Mesendoderm (in vitro differentiated cells): ENCODE measurements at regions not wholly inside any gene's neighbourhood (a gene's known extent, or its start where the extent isn't known, plus 50 kb on each side); places are given as distances from the start of the nearest gene placed in this dataset.
A peak's percentile ranks its signal among the peaks of the same experiment; 100 is the strongest.

Source experiments
- DNase-seq: peaks from one replicate; pipeline ENCODE4 v3.0.0; 2013
- H2AK5ac ChIP-seq: 2 replicates; pipeline ENCODE4 v1.6.1; 2013; ENCODE audit warnings: low read length, inconsistent platforms
- H2BK120ac ChIP-seq: 2 replicates; pipeline ENCODE4 v1.6.1; 2013; ENCODE audit warnings: low read depth, mild to moderate bottlenecking, low read length, moderate library complexity, mixed read lengths
- H2BK15ac ChIP-seq: replicated peaks from 2 replicates; pipeline ENCODE4 v1.6.1; 2013; ENCODE audit warnings: low read depth, mild to moderate bottlenecking, moderate library complexity
- H2BK5ac ChIP-seq: 2 replicates; pipeline ENCODE4 v1.6.1; 2013; ENCODE audit warnings: low read length, inconsistent platforms
- H3K18ac ChIP-seq: 2 replicates; pipeline ENCODE4 v1.6.1; 2013; ENCODE audit warnings: mild to moderate bottlenecking, low read length, mixed read lengths
- H3K23ac ChIP-seq: one replicate; pipeline ENCODE4 v1.6.1; 2013; ENCODE audit warnings: low read length
- H3K27ac ChIP-seq: 2 replicates; pipeline ENCODE4 v1.5.1; 2013; ENCODE audit warnings: low read depth, mild to moderate bottlenecking, inconsistent platforms, low read length, moderate library complexity
- H3K27me3 ChIP-seq: 2 replicates; pipeline ENCODE4 v1.6.1; 2013; ENCODE audit warnings: low read length, control low read depth, mild to moderate bottlenecking, inconsistent platforms; ENCODE audit not compliant: insufficient read depth, poor library complexity
- H3K36me3 ChIP-seq: 2 replicates; pipeline ENCODE4 v1.6.1; 2013; ENCODE audit warnings: low read length, inconsistent platforms; ENCODE audit not compliant: control insufficient read depth, insufficient read depth
- H3K4ac ChIP-seq: one replicate; pipeline ENCODE4 v1.6.1; 2013; ENCODE audit warnings: low read depth, mild to moderate bottlenecking, low read length, moderate library complexity
- H3K4me1 ChIP-seq: 2 replicates; pipeline ENCODE4 v1.6.1; 2013; ENCODE audit warnings: low read depth, low read length, inconsistent platforms; ENCODE audit not compliant: control insufficient read depth
- H3K4me2 ChIP-seq: 2 replicates; pipeline ENCODE4 v1.6.1; 2013; ENCODE audit warnings: low read length
- H3K4me3 ChIP-seq: 2 replicates; pipeline ENCODE4 v1.5.1; 2013; ENCODE audit warnings: mild to moderate bottlenecking, low read length
- H3K56ac ChIP-seq: one replicate; pipeline ENCODE4 v1.6.1; 2013; ENCODE audit warnings: low read length
- H3K79me1 ChIP-seq: 2 replicates; pipeline ENCODE4 v1.6.1; 2013; ENCODE audit warnings: low read length, inconsistent platforms
- H3K79me2 ChIP-seq: 2 replicates; pipeline ENCODE4 v1.6.1; 2013; ENCODE audit warnings: mild to moderate bottlenecking, low read length; ENCODE audit not compliant: control insufficient read depth, insufficient read depth
- H3K9ac ChIP-seq: 2 replicates; pipeline ENCODE4 v1.6.1; 2013; ENCODE audit warnings: low read length, inconsistent platforms
- H4K5ac ChIP-seq: one replicate; pipeline ENCODE4 v1.6.1; 2013; ENCODE audit warnings: low read length
- H4K8ac ChIP-seq: one replicate; pipeline ENCODE4 v1.6.1; 2013; ENCODE audit warnings: low read depth, mild to moderate bottlenecking, control low read depth, low read length, moderate library complexity
- WGBS: extraction: QIAGEN DNeasy Blood & Tissue Kit; methylation state at CpG from one replicate; pipeline ENCODE4 v1.1.7; 2013; ENCODE audit warnings: low lambda C conversion rate, missing lambda C conversion rate; ENCODE audit not compliant: insufficient coverage; ENCODE audit errors: extremely low coverage; 5-methylcytosine and 5-hydroxymethylcytosine counted together

DNA sequence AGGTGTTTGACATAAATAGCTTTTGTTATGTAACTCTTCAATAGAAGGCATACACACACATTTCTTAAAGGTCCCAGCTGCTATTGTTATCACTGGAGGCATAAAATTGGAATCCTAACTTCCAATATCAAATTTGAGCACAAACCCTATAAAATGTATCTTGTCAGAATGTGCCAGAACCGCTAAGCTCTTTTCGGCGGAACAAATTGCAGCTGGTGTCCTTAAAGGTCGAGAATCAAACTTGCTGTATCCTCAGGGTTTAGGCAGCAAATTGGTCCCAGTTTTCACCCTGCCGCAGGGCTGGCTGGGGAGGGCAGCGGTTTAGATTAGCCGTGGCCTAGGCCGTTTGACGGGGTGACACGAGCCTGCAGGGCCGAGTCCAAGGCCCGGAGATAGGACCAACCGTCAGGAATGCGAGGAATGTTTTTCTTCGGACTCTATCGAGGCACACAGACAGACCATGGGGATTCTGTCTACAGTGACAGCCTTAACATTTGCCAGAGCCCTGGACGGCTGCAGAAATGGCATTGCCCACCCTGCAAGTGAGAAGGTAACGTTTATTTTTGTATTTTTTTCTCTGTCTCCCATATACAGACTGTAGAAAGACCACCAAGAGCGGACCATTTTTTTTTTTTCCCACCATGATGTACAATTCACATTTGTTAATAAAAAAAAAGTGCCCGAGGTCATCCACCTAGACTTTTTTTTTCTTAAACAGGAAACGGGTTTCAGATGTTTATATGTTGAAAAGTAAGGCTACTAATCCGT, 297.1 kb downstream of the IRF8 start:
- Histone ChIP-seq H3K27ac (no peak overlapping the region), H3K56ac (no peak overlapping the region), H2BK15ac (no peak overlapping the region), H2BK5ac (no peak overlapping the region), H3K4me2 (no peak overlapping the region), H3K18ac (no peak overlapping the region), H3K4ac (no peak overlapping the region), H2AK5ac (no peak overlapping the region), H3K79me1 (no peaks in the 10 kb centered on the region), H3K4me1 (no peaks in the 10 kb centered on the region), H3K9ac (no peak overlapping the region), H3K79me2 (no peaks in the 10 kb centered on the region), H4K8ac (no peak overlapping the region), H3K27me3 (no peaks in the 10 kb centered on the region), H3K4me3 (no peak overlapping the region), H3K23ac (no peak overlapping the region), H3K36me3 (no peaks in the 10 kb centered on the region), H2BK120ac (no peak overlapping the region), H4K5ac (no peak overlapping the region)
- no CpG with 5 or more reads among the region's 22 CpGs for WGBS
- DNase-seq = peak; percentile 93

DNA sequence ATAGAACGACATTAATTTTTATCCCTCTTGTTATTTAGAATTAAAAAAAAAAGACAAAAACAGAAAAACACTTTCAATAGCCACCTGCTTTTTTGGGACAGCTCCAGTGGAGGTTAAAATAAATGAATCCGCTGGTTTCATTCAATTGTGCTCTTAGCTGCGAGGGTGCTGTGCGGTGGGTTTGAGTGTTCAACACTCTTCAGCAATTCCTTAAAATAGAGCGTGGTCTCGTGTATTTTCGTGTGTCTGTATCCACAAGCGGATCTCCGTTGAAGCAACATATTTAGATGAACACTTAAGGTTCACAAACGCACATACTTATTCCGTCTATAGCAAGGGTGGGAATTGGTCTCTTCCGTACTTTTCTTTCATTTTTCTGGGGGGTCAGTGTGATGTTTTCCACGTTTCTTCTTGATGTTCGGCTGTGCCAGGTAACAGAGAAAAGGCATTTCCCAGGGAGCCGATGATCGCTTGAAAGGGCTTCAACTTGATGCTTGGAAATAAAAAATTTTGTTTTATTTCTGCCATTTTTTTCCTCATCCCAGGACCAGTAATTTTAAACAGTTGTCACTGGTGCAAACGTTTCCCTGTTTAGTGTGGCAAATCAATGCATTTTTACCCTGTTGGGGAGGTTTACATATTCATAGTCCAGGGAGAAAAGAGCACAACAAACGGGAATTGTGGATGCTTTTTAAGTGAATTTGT, 297.9 kb downstream of the IRF8 start:
- no CpG with 5 or more reads among the region's 18 CpGs for WGBS
- no peak overlapping the region for H3K27ac ChIP-seq

DNA sequence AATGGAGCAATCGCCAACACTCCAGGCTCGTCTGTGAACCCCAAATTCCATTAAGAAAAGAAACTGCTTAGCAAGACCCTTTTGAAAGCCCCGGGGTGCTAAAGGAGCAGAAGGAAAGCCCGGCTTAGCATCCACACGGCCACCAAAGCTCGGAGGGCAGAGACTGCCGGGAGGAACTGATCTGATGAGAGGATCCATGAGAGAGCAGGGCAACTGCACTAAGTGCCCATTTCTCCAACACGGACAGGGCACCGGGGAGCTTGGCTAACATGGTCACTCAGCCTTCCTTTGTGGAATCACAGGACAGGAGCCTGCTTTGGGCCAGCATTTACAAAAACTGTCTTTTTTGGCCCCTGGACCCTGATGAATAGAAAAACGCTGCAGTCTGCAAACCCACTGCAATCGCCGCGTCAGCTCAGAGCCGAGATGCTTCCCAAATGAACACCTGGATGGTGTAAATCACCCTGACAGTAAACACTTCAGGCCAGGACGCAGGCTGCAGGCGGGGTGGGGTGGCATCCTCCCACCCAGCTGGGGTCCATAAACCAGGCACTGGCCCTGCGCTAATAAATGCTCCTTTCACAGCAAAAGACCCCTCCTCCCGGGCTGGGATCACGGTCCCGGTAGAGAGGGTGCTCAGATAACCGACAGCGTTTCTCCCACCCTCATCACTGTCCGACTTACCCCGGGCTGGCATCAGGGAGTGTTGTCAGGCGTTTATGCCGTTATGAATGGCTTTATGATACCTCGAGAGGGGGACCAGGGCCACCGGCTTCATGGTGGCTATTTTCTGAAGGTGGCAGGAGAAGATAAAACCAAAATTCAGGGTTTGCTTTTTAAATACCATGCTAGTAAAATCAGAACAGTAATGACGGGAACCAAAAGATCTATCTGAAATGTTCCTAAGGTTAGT, 299.5 kb downstream of the IRF8 start:
- Histone ChIP-seq H3K9ac (no peak overlapping the region), H4K8ac (no peak overlapping the region), H2AK5ac (no peak overlapping the region), H3K79me2 (no peaks in the 10 kb centered on the region), H3K4ac (no peak overlapping the region), H3K27me3 (no peaks in the 10 kb centered on the region), H3K56ac (no peak overlapping the region), H4K5ac (no peak overlapping the region), H3K4me3 (no peak overlapping the region), H3K27ac (no peak overlapping the region), H3K4me1 (no peaks in the 10 kb centered on the region), H3K4me2 (no peak overlapping the region), H3K36me3 (no peaks in the 10 kb centered on the region), H3K23ac (no peak overlapping the region), H3K18ac (no peak overlapping the region), H2BK15ac (no peak overlapping the region), H2BK120ac (no peak overlapping the region), H3K79me1 (no peaks in the 10 kb centered on the region), H2BK5ac (no peak overlapping the region)
- no peak for DNase-seq
- WGBS = no CpG with 5 or more reads among the region's 29 CpGs

More for the DNA sequence above, 297.9 kb downstream of the IRF8 start:
- H3K27me3 ChIP-seq = no peaks in the 10 kb centered on the region
- no peaks in the 10 kb centered on the region for H3K79me2 ChIP-seq
- H2BK5ac ChIP-seq = no peak overlapping the region
- no peaks in the 10 kb centered on the region for H3K79me1 ChIP-seq
- H2BK15ac ChIP-seq = no peak overlapping the region
- H3K4ac ChIP-seq = no peak overlapping the region
- H3K23ac ChIP-seq = no peak overlapping the region
- no peak overlapping the region for H3K4me2 ChIP-seq
- H3K4me3 ChIP-seq = no peak overlapping the region
- H4K5ac ChIP-seq = no peak overlapping the region
- peak overlapping the region; percentile 16 for H2BK120ac ChIP-seq
- H3K36me3 ChIP-seq = no peaks in the 10 kb centered on the region
- H3K9ac ChIP-seq = no peak overlapping the region
- H2AK5ac ChIP-seq = no peak overlapping the region
- no peak for DNase-seq
- H4K8ac ChIP-seq = no peak overlapping the region
- no peak overlapping the region for H3K18ac ChIP-seq
- no peaks in the 10 kb centered on the region for H3K4me1 ChIP-seq
- H3K56ac ChIP-seq = no peak overlapping the region

DNA sequence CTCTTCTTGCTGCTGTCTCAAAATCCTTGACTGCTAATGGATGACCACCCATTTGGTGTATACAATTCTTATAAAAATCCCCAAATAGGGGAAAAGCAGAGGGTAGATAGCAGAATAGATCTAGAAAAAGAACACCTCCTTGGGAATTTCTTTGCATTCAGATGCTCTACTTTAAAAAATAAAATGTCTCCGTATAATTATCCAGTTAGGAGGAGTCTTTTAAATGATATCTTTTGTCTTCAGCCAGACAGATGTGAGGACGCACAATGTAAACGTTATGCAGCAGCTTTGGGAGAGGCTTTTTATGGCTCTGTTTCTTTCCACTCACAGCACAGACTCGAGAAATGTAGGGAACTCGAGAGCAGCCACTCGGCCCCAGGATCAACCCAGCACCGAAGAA, 300.2 kb downstream of the IRF8 start:
- no peak overlapping the region for H3K56ac ChIP-seq
- H3K27ac ChIP-seq = no peak overlapping the region
- H3K79me2 ChIP-seq = no peaks in the 10 kb centered on the region
- no peaks in the 10 kb centered on the region for H3K4me1 ChIP-seq
- H3K79me1 ChIP-seq = no peaks in the 10 kb centered on the region
- no peak overlapping the region for H3K4me3 ChIP-seq
- no peaks in the 10 kb centered on the region for H3K36me3 ChIP-seq
- H3K18ac ChIP-seq = no peak overlapping the region
- no peak overlapping the region for H3K4ac ChIP-seq
- H2BK5ac ChIP-seq = no peak overlapping the region
- DNase-seq = no peak
- H3K4me2 ChIP-seq = no peak overlapping the region
- H2BK120ac ChIP-seq = no peak overlapping the region
- no peak overlapping the region for H3K23ac ChIP-seq
- H4K8ac ChIP-seq = no peak overlapping the region
- no CpG with 5 or more reads among the region's 7 CpGs for WGBS
- H2BK15ac ChIP-seq = no peak overlapping the region
- H2AK5ac ChIP-seq = no peak overlapping the region
- H4K5ac ChIP-seq = no peak overlapping the region
- no peaks in the 10 kb centered on the region for H3K27me3 ChIP-seq
- no peak overlapping the region for H3K9ac ChIP-seq

DNA sequence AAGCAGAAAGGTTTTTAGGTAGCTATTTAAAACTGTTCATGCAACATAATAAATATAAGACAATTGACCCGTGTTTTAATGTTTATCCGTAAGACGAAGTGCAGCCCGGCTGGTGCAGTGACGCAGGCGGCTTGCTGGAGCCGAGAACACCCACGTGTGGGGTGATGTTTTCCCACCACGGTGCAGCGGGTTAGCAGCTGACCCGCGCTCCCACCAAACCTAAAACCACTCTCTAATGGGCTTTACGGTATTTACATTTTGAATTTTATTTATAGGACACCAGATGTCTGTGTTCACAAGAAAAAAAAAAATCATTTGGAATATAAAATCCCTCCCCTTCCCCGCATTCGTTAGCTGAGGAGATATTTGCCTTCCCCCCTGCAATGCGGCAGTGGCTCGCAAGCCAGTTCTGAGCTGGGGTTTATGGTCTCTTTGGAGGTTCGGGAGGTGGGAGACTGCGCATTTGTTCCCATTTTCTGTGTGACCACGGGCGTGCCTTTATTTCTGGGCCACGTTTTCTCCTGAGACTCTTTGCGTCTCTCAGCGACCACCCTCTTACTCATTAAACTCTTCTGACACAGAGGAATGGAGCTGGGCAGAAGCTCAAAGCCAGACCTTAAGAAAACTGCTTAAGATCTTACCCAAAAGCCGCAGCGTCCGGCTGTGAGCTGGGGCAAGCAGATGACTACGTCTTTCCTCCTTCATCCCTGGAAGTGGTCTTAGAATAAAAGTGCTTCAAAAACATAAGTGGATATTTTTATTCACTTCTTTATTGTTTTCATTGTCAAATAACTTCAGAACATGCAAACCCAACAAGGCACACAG, 301.1 kb downstream of the IRF8 start:
- Histone ChIP-seq H2BK5ac (no peak overlapping the region), H3K4me1 (no peaks in the 10 kb centered on the region), H2BK15ac (no peak overlapping the region), H3K4ac (no peak overlapping the region), H3K27me3 (no peaks in the 10 kb centered on the region), H3K23ac (no peak overlapping the region), H4K5ac (no peak overlapping the region), H3K36me3 (no peaks in the 10 kb centered on the region), H3K18ac (peak overlapping the region; percentile 24), H3K79me2 (no peaks in the 10 kb centered on the region), H3K9ac (no peak overlapping the region), H3K4me2 (no peak overlapping the region), H3K27ac (no peak overlapping the region), H2BK120ac (peak overlapping the region; percentile 47), H4K8ac (peak overlapping the region; percentile 28), H3K4me3 (no peak overlapping the region), H3K56ac (no peak overlapping the region), H2AK5ac (no peak overlapping the region), H3K79me1 (no peaks in the 10 kb centered on the region)
- no peak for DNase-seq
- WGBS = no CpG with 5 or more reads among the region's 28 CpGs
